ENCODE measurements at regions not wholly inside any gene's neighbourhood (a gene's known extent, or its start where the extent isn't known, plus 50 kb on each side); places are given as distances from the start of the nearest gene placed in this dataset.
"Not testable (repeated sequence)": the region's sequence is repeated elsewhere in the genome, so short reads cannot be mapped to it uniquely, and the experiment has no call there.

- no peak overlapping the region for H3K4me3 ChIP-seq
- WGBS, 2 donors: 65 to 67% methylated on average over 6 of the region's 6 CpGs
- TF ChIP-seq POLR2AphosphoS5 (IDR thresholded peaks at IDR 0.05): no peak
- TF ChIP-seq CTCF (IDR thresholded peaks at IDR 0.05): no peak
- TF ChIP-seq EP300 (IDR thresholded peaks at IDR 0.05): no peak
- no peak for TF ChIP-seq POLR2A (IDR thresholded peaks at IDR 0.05)
- no peak for DNase-seq
- peaks cover 0 to 4% (median 0%) of the 10 kb centered on the region in 4 donors for H3K9me3 ChIP-seq
- no peak overlapping the region for H3K27ac ChIP-seq
- H3K4me1 ChIP-seq: no peaks in the 10 kb centered on the region
- intact Hi-C loops (cut with DNase I): no loop called here
- H3K27me3 ChIP-seq: no peaks in the 10 kb centered on the region
- no peaks in the 10 kb centered on the region for H3K36me3 ChIP-seq
Measured at GRCh38 chr7:67636348-67637022, 639.9 kb downstream of the TYW1 start.

- no peak for DNase-seq
- no peak overlapping the region for H3K27ac ChIP-seq
Measured at GRCh38 chr7:67637023-67637358, 640.4 kb downstream of the TYW1 start.

GRCh38 chr7:67642542-67642941 is 645.9 kb downstream of the TYW1 start:
- H3K27me3 ChIP-seq; H3K36me3 ChIP-seq; H3K27ac ChIP-seq; H3K4me1 ChIP-seq; H3K4me3 ChIP-seq; DNase-seq; H3K9me3 ChIP-seq; intact Hi-C loops (cut with DNase I): not testable (repeated sequence)
- 87 to 95% methylated on average over 3 of the region's 3 CpGs for WGBS, 2 donors

More at GRCh38 chr7:67637023-67637358, 640.4 kb downstream of the TYW1 start:
- H3K36me3 ChIP-seq: no peaks in the 10 kb centered on the region
- intact Hi-C loops (cut with DNase I): no loop called here
- 42 to 51% methylated on average over 2 of the region's 2 CpGs for WGBS, 2 donors
- no peak for TF ChIP-seq EP300 (IDR thresholded peaks at IDR 0.05)
- no peak for TF ChIP-seq CTCF (IDR thresholded peaks at IDR 0.05)
- no peak for TF ChIP-seq POLR2A (IDR thresholded peaks at IDR 0.05)
- no peak for TF ChIP-seq POLR2AphosphoS5 (IDR thresholded peaks at IDR 0.05)
- no peak overlapping the region for H3K4me3 ChIP-seq
- peaks cover 0 to 4% (median 0%) of the 10 kb centered on the region in 4 donors for H3K9me3 ChIP-seq
- no peaks in the 10 kb centered on the region for H3K4me1 ChIP-seq
- H3K27me3 ChIP-seq: no peaks in the 10 kb centered on the region

- Histone ChIP-seq H3K36me3 (no peaks in the 10 kb centered on the region), H3K27me3 (no peaks in the 10 kb centered on the region), H3K4me3 (no peak overlapping the region), H3K27ac (no peak overlapping the region), H3K4me1 (no peaks in the 10 kb centered on the region), H3K9me3 (peaks cover 0 to 7% (median 0%) of the 10 kb centered on the region in 4 donors)
- 70 to 78% methylated on average over 3 of the region's 3 CpGs for WGBS, 2 donors
- no peak for TF ChIP-seq POLR2A (IDR thresholded peaks at IDR 0.05)
- intact Hi-C loops (cut with DNase I): no loop called here
- DNase-seq: no peak
Measured at GRCh38 chr7:67644151-67644550, 647.5 kb downstream of the TYW1 start.

GRCh38 chr7:67652937-67653336 is 656.3 kb downstream of the TYW1 start:
- no peak for TF ChIP-seq POLR2AphosphoS5 (IDR thresholded peaks at IDR 0.05)
- TF ChIP-seq POLR2A (IDR thresholded peaks at IDR 0.05): no peak
- no peak for TF ChIP-seq CTCF (IDR thresholded peaks at IDR 0.05)
- TF ChIP-seq EP300 (IDR thresholded peaks at IDR 0.05): no peak
- intact Hi-C loops (cut with DNase I): no loop called here
- WGBS, 2 donors: 55 to 60% methylated on average over 2 of the region's 2 CpGs
- H3K9me3 ChIP-seq: peaks cover 0 to 8% (median 0%) of the 10 kb centered on the region in 4 donors
- H3K36me3 ChIP-seq: no peaks in the 10 kb centered on the region
- H3K4me1 ChIP-seq: peaks cover 0 to 13% (median 0%) of the 10 kb centered on the region in 4 donors
- H3K4me3 ChIP-seq: no peak overlapping the region
- no peaks in the 10 kb centered on the region for H3K27me3 ChIP-seq
- H3K27ac ChIP-seq: no peak overlapping the region
- no peak for DNase-seq
